H1 (cell line): ENCODE measurements at regions not wholly inside any gene's neighbourhood (a gene's known extent, or its start where the extent isn't known, plus 50 kb on each side); places are given as distances from the start of the nearest gene placed in this dataset.

Experiments used
- CTCF ChIA-PET: fragments of 300-600 bp; sonication (Branson Sonifier 250); formaldehyde crosslinking; loops from one replicate; lab custom pipeline; 2021; ENCODE audit not compliant: partially characterized antibody; lab: Charles Lee
- POLR2A ChIA-PET: fragments of 300-600 bp; sonication (Branson Sonifier 250); formaldehyde crosslinking; loops from one replicate; lab custom pipeline; 2021; ENCODE audit warnings: inconsistent platforms; ENCODE audit not compliant: partially characterized antibody; lab: Charles Lee
- DNase-seq, 2 experiments: peaks; one replicate each; pipeline versions ENCODE4 v3.0.0 to v3.0.0-alpha.2; 2010 to 2022; ENCODE audit warnings: low spot score in 2 of 2, low read depth in 1 of 2, mixed read lengths in 1 of 2
- FAIRE-seq: peaks from 2 replicates; lab custom pipeline; 2011; peaks lifted over from hg19 to GRCh38; lab: Jason Lieb, UNC
- H2AFZ ChIP-seq: 2 replicates; pipeline ENCODE4 v1.8.1; 2012; ENCODE audit warnings: low read length, inconsistent platforms
- H2AK5ac ChIP-seq: 2 replicates; pipeline ENCODE4 v1.6.1; 2013; ENCODE audit warnings: low read depth, low read length
- H2BK120ac ChIP-seq: replicated peaks from 2 replicates; pipeline ENCODE3; 2013; ENCODE audit warnings: low read depth, low read length, inconsistent platforms
- H2BK12ac ChIP-seq: 2 replicates; pipeline ENCODE4 v1.6.1; 2013; ENCODE audit warnings: low read depth, low read length
- H2BK15ac ChIP-seq: 2 replicates; pipeline ENCODE4 v1.6.1; 2013; ENCODE audit warnings: low read length
- H2BK20ac ChIP-seq: 2 replicates; pipeline ENCODE4 v1.6.1; 2013; ENCODE audit warnings: low read length
- H2BK5ac ChIP-seq: 2 replicates; pipeline ENCODE4 v1.6.1; 2013; ENCODE audit warnings: low read depth, low read length
- H3K14ac ChIP-seq: 2 replicates; pipeline ENCODE4 v1.6.1; 2013; ENCODE audit warnings: inconsistent platforms; ENCODE audit not compliant: insufficient read length
- H3K18ac ChIP-seq: 2 replicates; pipeline ENCODE4 v1.6.1; 2013; ENCODE audit warnings: low read length; ENCODE audit errors: extremely low read depth
- H3K23ac ChIP-seq: 2 replicates; pipeline ENCODE4 v1.6.1; 2013; ENCODE audit warnings: inconsistent platforms; ENCODE audit not compliant: insufficient read length
- H3K23me2 ChIP-seq: 2 replicates; pipeline ENCODE4 v1.6.1; 2013; ENCODE audit warnings: low read depth, low read length
- H3K27ac ChIP-seq: 2 replicates; pipeline ENCODE4 v1.6.1; 2011; ENCODE audit warnings: low read depth, low read length, inconsistent platforms
- H3K27me3 ChIP-seq, 4 experiments: replicated peaks in 1 of 4; 1 replicate in 1 of 4; 2 replicates in 3 of 4; pipeline versions ENCODE4 v1.6.1 to v1.8.1; 2011 to 2013; ENCODE audit warnings: low read length in 3 of 4, mild to moderate bottlenecking in 3 of 4, inconsistent platforms in 2 of 4, mixed read lengths in 2 of 4, moderate library complexity in 1 of 4; ENCODE audit not compliant: control insufficient read depth in 3 of 4, insufficient read depth in 3 of 4; ENCODE audit errors: extremely low read depth in 1 of 4
- H3K36me3 ChIP-seq, 4 experiments: 2 replicates each; pipeline versions ENCODE4 v1.6.1 to v1.8.1; 2011 to 2013; ENCODE audit warnings: mild to moderate bottlenecking in 4 of 4, low read length in 3 of 4, moderate library complexity in 2 of 4, control low read depth in 1 of 4, inconsistent platforms in 1 of 4; ENCODE audit not compliant: insufficient read depth in 4 of 4, control insufficient read depth in 2 of 4
- H3K4ac ChIP-seq: replicated peaks from 2 replicates; pipeline ENCODE3; 2013; ENCODE audit warnings: low read length, low read depth, mixed read lengths, inconsistent platforms; ENCODE audit not compliant: insufficient read length
- H3K4me1 ChIP-seq, 4 experiments: replicated peaks in 1 of 4; 1 replicate in 1 of 4; 2 replicates in 3 of 4; pipeline versions ENCODE4 v1.6.1 to v1.8.1; 2011 to 2013; ENCODE audit warnings: low read length in 3 of 4, inconsistent platforms in 2 of 4, mixed read lengths in 1 of 4; ENCODE audit not compliant: insufficient read depth in 4 of 4, control insufficient read depth in 3 of 4
- H3K4me2 ChIP-seq, 2 experiments: 2 replicates each; pipeline versions ENCODE4 v1.6.1 to v1.8.1; 2011 to 2013; ENCODE audit warnings: low read depth in 2 of 2, low read length in 2 of 2, control low read depth in 1 of 2, inconsistent platforms in 1 of 2, mild to moderate bottlenecking in 1 of 2; ENCODE audit not compliant: insufficient read depth in 1 of 2
- H3K4me3 ChIP-seq, 4 experiments: fragments of 200-600, 300-600 bp in 1 of 4; sonication (generic), shearing (Covaris generic), sonication (Bioruptor Twin) in 1 of 4; 2 replicates each; pipeline versions ENCODE4 v1.5.1 to v1.8.1; 2011 to 2016; ENCODE audit warnings: low read length in 4 of 4, low read depth in 3 of 4, control low read depth in 2 of 4, inconsistent platforms in 2 of 4, mild to moderate bottlenecking in 2 of 4, mixed read lengths in 1 of 4, moderate library complexity in 1 of 4; ENCODE audit not compliant: insufficient read depth in 2 of 4; ENCODE audit errors: extremely low read depth in 1 of 4
- H3K56ac ChIP-seq: replicated peaks from 2 replicates; pipeline ENCODE3; 2013; ENCODE audit warnings: low read depth, mild to moderate bottlenecking, mixed read lengths, low read length, inconsistent platforms; ENCODE audit not compliant: insufficient read length
- H3K79me1 ChIP-seq: 2 replicates; pipeline ENCODE4 v1.6.1; 2013; ENCODE audit warnings: low read depth, low read length, control low read depth
- H3K79me2 ChIP-seq, 2 experiments: 2 replicates each; pipeline versions ENCODE4 v1.6.1 to v1.8.1; 2012 to 2013; ENCODE audit warnings: low read length in 2 of 2, mild to moderate bottlenecking in 2 of 2, inconsistent platforms in 1 of 2; ENCODE audit not compliant: insufficient read depth in 2 of 2, control insufficient read depth in 1 of 2
- H3K9ac ChIP-seq, 4 experiments: replicated peaks in 1 of 4; 1 replicate in 1 of 4; 2 replicates in 3 of 4; pipeline versions ENCODE4 v1.6.1 to v1.8.1; 2011 to 2013; ENCODE audit warnings: low read depth in 3 of 4, low read length in 3 of 4, control low read depth in 2 of 4, mild to moderate bottlenecking in 2 of 4, moderate library complexity in 2 of 4, inconsistent platforms in 1 of 4; ENCODE audit errors: extremely low read depth in 1 of 4
- H3K9me3 ChIP-seq, 2 experiments: 2 replicates each; pipeline versions ENCODE4 v1.6.1 to v1.8.1; 2012 to 2013; ENCODE audit warnings: mild to moderate bottlenecking in 2 of 2, moderate library complexity in 2 of 2, control low read depth in 1 of 2, inconsistent platforms in 1 of 2, low read depth in 1 of 2, low read length in 1 of 2, mixed read lengths in 1 of 2; ENCODE audit not compliant: insufficient read depth in 2 of 2
- H4K20me1 ChIP-seq, 2 experiments: replicated peaks in 1 of 2; 2 replicates each; pipeline versions ENCODE3 to v1.8.1; 2011 to 2013; ENCODE audit warnings: inconsistent platforms in 2 of 2, low read length in 2 of 2, mild to moderate bottlenecking in 1 of 2; ENCODE audit not compliant: insufficient read depth in 2 of 2, control insufficient read depth in 1 of 2
- H4K5ac ChIP-seq: 2 replicates; pipeline ENCODE4 v1.6.1; 2013; ENCODE audit warnings: low read length, low read depth, mixed read lengths, inconsistent platforms; ENCODE audit not compliant: insufficient read length
- H4K8ac ChIP-seq: 2 replicates; pipeline ENCODE4 v1.8.0; 2013; ENCODE audit warnings: mild to moderate bottlenecking, moderate library complexity, low read length, inconsistent platforms; ENCODE audit not compliant: insufficient read depth; ENCODE audit errors: extremely low read depth
- H4K91ac ChIP-seq: replicated peaks from 2 replicates; pipeline ENCODE3; 2013; ENCODE audit warnings: low read length, mixed read lengths, inconsistent platforms; ENCODE audit not compliant: insufficient read length
- KDM4A ChIP-seq: IDR thresholded peaks from one replicate; pipeline ENCODE4 v1.7.1; 2012; ENCODE audit warnings: low read depth, mild to moderate bottlenecking, moderate library complexity, low read length, inconsistent platforms; ENCODE audit not compliant: severe bottlenecking
- TAF7 ChIP-seq: optimal IDR thresholded peaks from 2 replicates; pipeline ENCODE3; 2011; ENCODE audit warnings: low read depth, mild to moderate bottlenecking, inconsistent platforms, low read length, moderate library complexity, borderline replicate concordance
- WGBS, 2 experiments: shearing (Covaris generic) in 1 of 2; methylation state at CpG; one replicate each; pipeline versions ENCODE4 v1.1.6 to v1.1.7; 2013 to 2015; ENCODE audit warnings: low lambda C conversion rate in 2 of 2, mixed read lengths in 2 of 2, inconsistent platforms in 1 of 2, low coverage in 1 of 2, missing lambda C conversion rate in 1 of 2; ENCODE audit not compliant: insufficient replicate concordance in 2 of 2, insufficient coverage in 1 of 2, insufficient read length in 1 of 2; ENCODE audit errors: extremely low coverage in 1 of 2, missing lambda C conversion rate in 1 of 2; 5-methylcytosine and 5-hydroxymethylcytosine counted together

- H2BK120ac ChIP-seq = no peak overlapping the region
- 81% methylated on average over 8 of the region's 8 CpGs; no CpG with 5 or more reads in 1 of the 2 experiments for WGBS, 2 experiments
- H2AK5ac ChIP-seq = no peak overlapping the region
- H3K27ac ChIP-seq = no peak overlapping the region
- no peaks in the 10 kb centered on the region for H3K79me1 ChIP-seq
- no peak overlapping the region for H2BK15ac ChIP-seq
- H4K8ac ChIP-seq = no peak overlapping the region
- H4K5ac ChIP-seq = no peak overlapping the region
- no peak overlapping the region for H3K23ac ChIP-seq
- H3K56ac ChIP-seq = no peak overlapping the region
- no peak for DNase-seq
- H3K4me3 ChIP-seq = no peak overlapping the region
- TF ChIP-seq TAF7 = no peak
- no peak for TF ChIP-seq KDM4A
- TF ChIP-seq, all 59 proteins: peak for 0
- Histone ChIP-seq H3K4ac (no peak overlapping the region), H3K9me3 (no peaks in the 10 kb centered on the region), H3K4me2 (no peak overlapping the region), H2BK5ac (no peak overlapping the region), H2BK12ac (no peak overlapping the region), H3K27me3 (no peaks in the 10 kb centered on the region; a peak in 1 of 7 replicates), H3K18ac (no peak overlapping the region), H3K14ac (no peak overlapping the region), H4K91ac (no peak overlapping the region), H3K4me1 (peaks cover 0 to 9% (median 0%) of the 10 kb centered on the region in 4 experiments; a peak in 2 of 7 replicates), H3K23me2 (no peaks in the 10 kb centered on the region), H3K9ac (no peak overlapping the region), H2AFZ (no peak overlapping the region), H2BK20ac (no peak overlapping the region), H3K79me2 (no peaks in the 10 kb centered on the region; a peak in 1 of 4 replicates), H3K36me3 (no peaks in the 10 kb centered on the region), H4K20me1 (no peaks in the 10 kb centered on the region)
- ChIA-PET CTCF (interaction anchor here (1.0 to 1.7 kb wide), 5 partner anchors 10 to 35 kb away, joined by 3 to 4 read pairs (median 3); no protein-coding TSS in a partner anchor), POLR2A (no interaction called here)
- FAIRE-seq = no peak
Measured at GRCh38 chr16:5460701-5461100, 363.1 kb upstream of the EEF2KMT start.
